ENCODE measurements at regions not wholly inside any gene's neighbourhood (a gene's known extent, or its start where the extent isn't known, plus 50 kb on each side); places are given as distances from the start of the nearest gene placed in this dataset.
"Not testable (repeated sequence)": the region's sequence is repeated elsewhere in the genome, so short reads cannot be mapped to it uniquely, and the experiment has no call there.

DNA sequence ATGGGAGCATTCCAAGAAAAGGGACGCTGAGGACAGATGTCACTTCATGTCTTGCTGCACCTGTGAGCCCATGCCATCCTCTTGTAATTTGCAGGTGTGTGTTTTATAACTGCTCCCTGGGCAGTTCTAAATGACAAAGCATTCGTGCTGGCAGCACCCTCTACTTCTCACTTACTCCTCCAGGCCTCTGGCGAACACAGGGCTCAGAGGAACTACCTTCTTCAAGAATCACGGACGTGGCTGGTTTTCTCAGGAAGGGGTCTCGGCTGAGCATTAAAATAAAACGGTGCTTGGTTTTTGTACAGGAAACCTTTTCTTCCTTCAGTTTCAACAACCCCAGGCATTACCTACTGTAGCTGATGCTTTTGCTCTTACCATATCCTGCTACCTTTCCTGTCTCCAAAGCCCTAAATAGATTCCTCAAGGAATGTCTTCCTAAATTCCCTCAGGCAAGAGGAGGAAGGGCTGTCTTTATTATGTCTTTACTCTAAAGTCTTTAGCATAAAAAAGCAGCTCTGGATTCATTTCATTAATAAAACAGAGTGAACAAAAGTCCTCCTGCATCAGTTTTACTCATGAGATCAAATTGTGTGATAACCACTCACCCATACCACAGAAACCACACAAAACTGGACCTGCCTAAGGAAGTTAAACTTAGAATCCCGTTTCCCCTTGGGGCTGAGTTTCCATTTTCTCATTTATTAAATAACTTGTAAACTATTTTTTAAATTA lies 79.0 kb upstream of the MAP10 start:
- TF ChIP-seq, protein P1, sequence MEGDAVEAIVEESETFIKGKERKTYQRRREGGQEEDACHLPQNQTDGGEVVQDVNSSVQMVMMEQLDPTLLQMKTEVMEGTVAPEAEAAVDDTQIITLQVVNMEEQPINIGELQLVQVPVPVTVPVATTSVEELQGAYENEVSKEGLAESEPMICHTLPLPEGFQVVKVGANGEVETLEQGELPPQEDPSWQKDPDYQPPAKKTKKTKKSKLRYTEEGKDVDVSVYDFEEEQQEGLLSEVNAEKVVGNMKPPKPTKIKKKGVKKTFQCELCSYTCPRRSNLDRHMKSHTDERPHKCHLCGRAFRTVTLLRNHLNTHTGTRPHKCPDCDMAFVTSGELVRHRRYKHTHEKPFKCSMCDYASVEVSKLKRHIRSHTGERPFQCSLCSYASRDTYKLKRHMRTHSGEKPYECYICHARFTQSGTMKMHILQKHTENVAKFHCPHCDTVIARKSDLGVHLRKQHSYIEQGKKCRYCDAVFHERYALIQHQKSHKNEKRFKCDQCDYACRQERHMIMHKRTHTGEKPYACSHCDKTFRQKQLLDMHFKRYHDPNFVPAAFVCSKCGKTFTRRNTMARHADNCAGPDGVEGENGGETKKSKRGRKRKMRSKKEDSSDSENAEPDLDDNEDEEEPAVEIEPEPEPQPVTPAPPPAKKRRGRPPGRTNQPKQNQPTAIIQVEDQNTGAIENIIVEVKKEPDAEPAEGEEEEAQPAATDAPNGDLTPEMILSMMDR (IDR thresholded peaks at IDR 0.05; ENCODE audit: low read depth, low read length, missing control alignments) = no peak
- no peak for DNase-seq (ENCODE audit: low read depth)
- H3K4me3 ChIP-seq (ENCODE audit: low read depth, low read length) = no peak overlapping the region

GRCh38 chr1:232728507-232729263 lies 76.5 kb upstream of the MAP10 start:
- H3K4me3 ChIP-seq (ENCODE audit: low read depth, low read length) = no peak overlapping the region
- no peak for DNase-seq (ENCODE audit: low read depth)

GRCh38 chr1:232732344-232732910 lies 72.8 kb upstream of the MAP10 start:
- DNase-seq (ENCODE audit: low read depth) = no peak
- no peak overlapping the region for H3K4me3 ChIP-seq (ENCODE audit: low read depth, low read length)
- TF ChIP-seq, protein P1 (IDR thresholded peaks at IDR 0.05; ENCODE audit: low read depth, low read length, missing control alignments) = no peak

More at GRCh38 chr1:232728507-232729263, 76.5 kb upstream of the MAP10 start:
- TF ChIP-seq, protein P1 (IDR thresholded peaks at IDR 0.05; ENCODE audit: low read depth, low read length, missing control alignments) = no peak

DNA sequence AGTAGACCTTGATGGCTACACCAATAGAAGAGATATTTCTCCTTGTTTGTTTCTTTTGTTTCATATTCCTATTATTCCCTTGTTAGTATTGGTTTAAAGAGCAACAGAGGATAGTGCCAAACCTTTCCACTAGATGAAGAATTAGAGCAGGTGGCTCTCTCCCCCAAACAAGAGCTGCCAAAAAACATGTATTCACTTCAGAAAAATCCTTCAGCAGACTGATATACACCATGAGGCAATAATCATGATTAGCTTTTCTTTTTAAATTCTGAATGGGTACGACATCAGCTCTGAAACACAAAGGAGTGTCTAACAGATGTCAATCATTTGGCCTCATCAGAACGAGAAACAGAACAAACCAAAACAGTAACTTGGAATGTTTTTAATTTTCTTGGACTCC lies 67.3 kb upstream of the MAP10 start:
- no peak overlapping the region for H3K4me3 ChIP-seq (ENCODE audit: low read depth, low read length)
- TF ChIP-seq, protein P1 (IDR thresholded peaks at IDR 0.05; ENCODE audit: low read depth, low read length, missing control alignments) = no peak
- DNase-seq (ENCODE audit: low read depth) = no peak

DNA sequence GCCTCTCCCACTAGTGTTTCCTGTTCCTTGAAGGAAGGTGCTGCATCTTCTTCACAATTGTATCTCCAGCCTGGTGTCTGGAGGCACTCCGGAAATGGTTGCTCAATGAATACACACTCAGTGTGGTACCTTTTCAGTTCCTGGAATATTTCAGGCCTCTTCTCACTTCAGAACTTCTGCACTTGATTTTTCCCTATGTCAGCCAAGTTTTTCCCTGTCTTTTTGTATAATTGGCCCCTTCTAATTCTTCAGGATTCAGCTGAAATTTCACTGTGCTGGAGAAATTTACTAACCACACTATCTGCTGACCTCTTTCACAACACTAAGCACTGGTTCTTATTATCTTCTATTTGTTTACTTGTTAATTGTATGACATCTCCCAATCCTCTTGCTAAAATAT lies 61.2 kb upstream of the MAP10 start:
- TF ChIP-seq, protein P1 (IDR thresholded peaks at IDR 0.05; ENCODE audit: low read depth, low read length, missing control alignments) = no peak
- DNase-seq (ENCODE audit: low read depth) = no peak
- no peak overlapping the region for H3K4me3 ChIP-seq (ENCODE audit: low read depth, low read length)

GRCh38 chr1:232744847-232745246 lies 60.4 kb upstream of the MAP10 start:
- TF ChIP-seq, protein P1 (IDR thresholded peaks at IDR 0.05; ENCODE audit: low read depth, low read length, missing control alignments) = no peak
- H3K4me3 ChIP-seq (ENCODE audit: low read depth, low read length) = no peak overlapping the region
- DNase-seq (ENCODE audit: low read depth) = no peak

- DNase-seq (ENCODE audit: low read depth); H3K4me3 ChIP-seq (ENCODE audit: low read depth, low read length): not testable (repeated sequence)
Observed at GRCh38 chr1:232745698-232746097, 59.5 kb upstream of the MAP10 start.

Data from GM12864 (cell line).